H9 (cell line): ENCODE measurements at regions not wholly inside any gene's neighbourhood (a gene's known extent, or its start where the extent isn't known, plus 50 kb on each side); places are given as distances from the start of the nearest gene placed in this dataset.

Experiments used
- DNase-seq: peaks from one replicate; pipeline ENCODE4 v3.0.0-alpha.2; 2017
- H2AFZ ChIP-seq: one replicate; pipeline ENCODE4 v1.6.1; 2013; ENCODE audit warnings: mild to moderate bottlenecking, low read length, control low read depth, moderate library complexity
- H2AK5ac ChIP-seq: 2 replicates; pipeline ENCODE4 v1.6.1; 2013; ENCODE audit warnings: low read length, control low read depth, mixed read lengths; ENCODE audit not compliant: insufficient read length
- H2BK120ac ChIP-seq: one replicate; pipeline ENCODE4 v1.6.1; 2013; ENCODE audit warnings: low read depth, mild to moderate bottlenecking, low read length, control low read depth, inconsistent platforms; ENCODE audit not compliant: poor library complexity, severe bottlenecking
- H2BK12ac ChIP-seq: 2 replicates; pipeline ENCODE4 v1.6.1; 2013; ENCODE audit warnings: low read length, control low read depth, mixed read lengths, low read depth; ENCODE audit not compliant: insufficient read length
- H2BK15ac ChIP-seq: 2 replicates; pipeline ENCODE4 v1.6.1; 2013; ENCODE audit warnings: low read depth, low read length, control low read depth
- H2BK20ac ChIP-seq: one replicate; pipeline ENCODE4 v1.6.1; 2013; ENCODE audit warnings: low read depth, mild to moderate bottlenecking, low read length, control low read depth, inconsistent platforms; ENCODE audit not compliant: poor library complexity, severe bottlenecking
- H2BK5ac ChIP-seq: 2 replicates; pipeline ENCODE4 v1.6.1; 2013; ENCODE audit warnings: low read length, control low read depth, mixed read lengths; ENCODE audit not compliant: insufficient read length
- H3K14ac ChIP-seq: 2 replicates; pipeline ENCODE4 v1.6.1; 2013; ENCODE audit warnings: low read length, control low read depth; ENCODE audit not compliant: insufficient read depth
- H3K18ac ChIP-seq: 2 replicates; pipeline ENCODE4 v1.6.1; 2013; ENCODE audit warnings: low read depth, mild to moderate bottlenecking, mixed read lengths, low read length, control low read depth; ENCODE audit not compliant: insufficient read length
- H3K23ac ChIP-seq: 2 replicates; pipeline ENCODE4 v1.6.1; 2013; ENCODE audit warnings: low read length, control low read depth, mixed read lengths, low read depth; ENCODE audit not compliant: insufficient read length
- H3K23me2 ChIP-seq: 2 replicates; pipeline ENCODE4 v1.6.1; 2013; ENCODE audit warnings: low read depth, mild to moderate bottlenecking, mixed read lengths, low read length, control low read depth; ENCODE audit not compliant: insufficient read length, poor library complexity, severe bottlenecking
- H3K27ac ChIP-seq: 2 replicates; pipeline ENCODE4 v1.5.1; 2013; ENCODE audit warnings: low read length, control low read depth, mixed read lengths, low read depth; ENCODE audit not compliant: insufficient read length
- H3K27me3 ChIP-seq: 2 replicates; pipeline ENCODE4 v1.6.1; 2013; ENCODE audit warnings: low read length, control low read depth, inconsistent platforms; ENCODE audit not compliant: insufficient read depth
- H3K4ac ChIP-seq: 2 replicates; pipeline ENCODE4 v1.6.1; 2013; ENCODE audit warnings: low read depth, mild to moderate bottlenecking, control low read depth, inconsistent platforms, low read length, moderate library complexity
- H3K4me1 ChIP-seq: 2 replicates; pipeline ENCODE4 v1.6.1; 2013; ENCODE audit warnings: low read length, control low read depth, inconsistent platforms; ENCODE audit not compliant: insufficient read depth
- H3K4me2 ChIP-seq: 2 replicates; pipeline ENCODE4 v1.6.1; 2013; ENCODE audit warnings: low read length, control low read depth, mixed read lengths; ENCODE audit not compliant: insufficient read length, insufficient read depth
- H3K56ac ChIP-seq: 2 replicates; pipeline ENCODE4 v1.6.1; 2013; ENCODE audit warnings: low read depth, mild to moderate bottlenecking, mixed read lengths, low read length, control low read depth; ENCODE audit not compliant: insufficient read length
- H3K79me1 ChIP-seq: 2 replicates; pipeline ENCODE4 v1.6.1; 2013; ENCODE audit warnings: low read depth, mild to moderate bottlenecking, moderate library complexity, low read length, control low read depth, inconsistent platforms; ENCODE audit not compliant: insufficient read depth, poor library complexity, severe bottlenecking
- H3K79me2 ChIP-seq: 2 replicates; pipeline ENCODE4 v1.6.1; 2013; ENCODE audit warnings: low read length, control low read depth, inconsistent platforms; ENCODE audit not compliant: insufficient read depth
- H3K9ac ChIP-seq: 2 replicates; pipeline ENCODE4 v1.6.1; 2013; ENCODE audit warnings: low read length, control low read depth, mixed read lengths; ENCODE audit not compliant: insufficient read length; ENCODE audit errors: extremely low read depth
- H3K9me3 ChIP-seq: one replicate; pipeline ENCODE4 v1.6.1; 2013; ENCODE audit warnings: low read depth, low read length, inconsistent platforms; ENCODE audit not compliant: control insufficient read depth
- H3T11ph ChIP-seq: one replicate; pipeline ENCODE4 v1.6.1; 2013; ENCODE audit warnings: mild to moderate bottlenecking, low read length, control low read depth, inconsistent platforms
- H4K20me1 ChIP-seq: one replicate; pipeline ENCODE4 v1.6.1; 2013; ENCODE audit not compliant: control insufficient read depth, insufficient read length, insufficient read depth
- H4K5ac ChIP-seq: 2 replicates; pipeline ENCODE4 v1.6.1; 2013; ENCODE audit warnings: low read depth, mild to moderate bottlenecking, mixed read lengths, low read length, control low read depth; ENCODE audit not compliant: insufficient read length
- H4K8ac ChIP-seq: replicated peaks from 2 replicates; pipeline ENCODE4 v1.6.1; 2013; ENCODE audit warnings: low read length, control low read depth, mixed read lengths, low read depth; ENCODE audit not compliant: insufficient read length
- H4K91ac ChIP-seq: 2 replicates; pipeline ENCODE4 v1.6.1; 2013; ENCODE audit warnings: low read depth, mild to moderate bottlenecking, moderate library complexity, mixed read lengths, low read length, control low read depth; ENCODE audit not compliant: insufficient read length
- H3K27ac Mint-ChIP-seq, 3 experiments: 2 replicates in 2 of 3; 3 replicates in 1 of 3; pipeline ENCODE4 v1.8.0; 2020 to 2021; ENCODE audit warnings: mixed read lengths in 3 of 3, mild to moderate bottlenecking in 1 of 3, moderate library complexity in 1 of 3
- H3K27me3 Mint-ChIP-seq: 2 replicates; pipeline ENCODE4 v1.8.0; 2021; ENCODE audit warnings: low read depth, mild to moderate bottlenecking, moderate library complexity, mixed read lengths
- H3K36me3 Mint-ChIP-seq, 3 experiments: 2 replicates in 2 of 3; 3 replicates in 1 of 3; pipeline ENCODE4 v1.8.0; 2020 to 2021; ENCODE audit warnings: low read depth in 3 of 3, mixed read lengths in 3 of 3; ENCODE audit not compliant: insufficient read depth in 1 of 3
- H3K4me1 Mint-ChIP-seq, 2 experiments: 2 replicates each; pipeline ENCODE4 v1.8.0; 2020; ENCODE audit warnings: mixed read lengths in 2 of 2
- H3K4me3 Mint-ChIP-seq, 2 experiments: 2 replicates in 1 of 2; 3 replicates in 1 of 2; pipeline ENCODE4 v1.8.0; 2020 to 2021; ENCODE audit warnings: mild to moderate bottlenecking in 2 of 2, mixed read lengths in 2 of 2, moderate library complexity in 1 of 2
- H3K9me3 Mint-ChIP-seq, 2 experiments: 2 replicates in 1 of 2; 3 replicates in 1 of 2; pipeline ENCODE4 v1.8.0; 2020; ENCODE audit warnings: mild to moderate bottlenecking in 2 of 2, mixed read lengths in 2 of 2, moderate library complexity in 1 of 2
- CTCF ChIP-seq: fragments of 200-600 bp; sonication (generic); conservative IDR thresholded peaks from 3 replicates; pipeline ENCODE4 v1.8.0; 2021; ENCODE audit warnings: antibody characterized with exemption, mild to moderate bottlenecking
- WGBS: extraction: QIAGEN DNeasy Blood & Tissue Kit; methylation state at CpG from one replicate; pipeline ENCODE4 v1.1.7; 2013; ENCODE audit warnings: missing lambda C conversion rate, low lambda C conversion rate, mixed read lengths; ENCODE audit not compliant: insufficient read length; ENCODE audit errors: extremely low coverage; 5-methylcytosine and 5-hydroxymethylcytosine counted together

- Mint-ChIP-seq H3K4me3 (no peak overlapping the region), H3K4me1 (peaks cover 0 to under 1% of the 10 kb centered on the region in 2 experiments; a peak in 3 of 4 replicates), H3K27me3 (no peaks in the 10 kb centered on the region; the same call in 1 of the 2 replicates), H3K27ac (no peak overlapping the region), H3K9me3 (no peaks in the 10 kb centered on the region), H3K36me3 (no peaks in the 10 kb centered on the region)
- H4K8ac ChIP-seq: no peak overlapping the region
- H3K4me1 ChIP-seq: no peaks in the 10 kb centered on the region
- no peak overlapping the region for H3T11ph ChIP-seq
- H3K9ac ChIP-seq: no peak overlapping the region
- H3K56ac ChIP-seq: no peak overlapping the region
- no peak overlapping the region for H3K27ac ChIP-seq
- no peaks in the 10 kb centered on the region for H3K79me2 ChIP-seq
- H4K91ac ChIP-seq: no peak overlapping the region
- no peak overlapping the region for H4K5ac ChIP-seq
- H3K4me2 ChIP-seq: no peak overlapping the region
- H2AFZ ChIP-seq: no peak overlapping the region
- H2BK5ac ChIP-seq: no peak overlapping the region
- H2BK12ac ChIP-seq: no peak overlapping the region
- H3K23me2 ChIP-seq: no peaks in the 10 kb centered on the region
- H2BK120ac ChIP-seq: no peak overlapping the region
- DNase-seq: no peak
- no peaks in the 10 kb centered on the region for H4K20me1 ChIP-seq
- H3K27me3 ChIP-seq: no peaks in the 10 kb centered on the region
- H3K4ac ChIP-seq: no peak overlapping the region
- no peaks in the 10 kb centered on the region for H3K79me1 ChIP-seq
- no peak overlapping the region for H3K18ac ChIP-seq
- no peaks in the 10 kb centered on the region for H3K9me3 ChIP-seq
- H2AK5ac ChIP-seq: no peak overlapping the region
- no peak overlapping the region for H2BK15ac ChIP-seq
- H2BK20ac ChIP-seq: no peak overlapping the region
- WGBS: no CpG with 5 or more reads among the region's 6 CpGs
- no peak for TF ChIP-seq CTCF
- H3K23ac ChIP-seq: no peak overlapping the region
- no peak overlapping the region for H3K14ac ChIP-seq
These were observed 100.4 kb downstream of the MRPL39 start for GRCh38 chr21:25506887-25507286.
